ENCODE measurements at regions not wholly inside any gene's neighbourhood (a gene's known extent, or its start where the extent isn't known, plus 50 kb on each side); places are given as distances from the start of the nearest gene placed in this dataset.

- ATAC-seq (no peak), DNase-seq (no peak)
- Histone ChIP-seq H3K27me3 (no peaks in the 10 kb centered on the region), H3K36me3 (replicated peaks in 1 of 2; ENCODE audit: insufficient read depth in 1 of 2, low read depth in 2 of 2) (no peaks in the 10 kb centered on the region), H3K4me3 (no peak overlapping the region), H3K27ac (no peak overlapping the region), H3K4me1 (no peaks in the 10 kb centered on the region), H3K9me3 (no peaks in the 10 kb centered on the region)
- 71 to 72% methylated on average over 1 of the region's 1 CpG for WGBS, 2 donors
- intact Hi-C loops (cut with DNase I), result loop anchor here (10.0 kb wide), 1 partner anchor 300 kb away; no protein-coding TSS in a partner anchor
- TF ChIP-seq CTCF (IDR thresholded peaks at IDR 0.05), result no peak
- TF ChIP-seq POLR2A (IDR thresholded peaks at IDR 0.05), result no peak
Observed at GRCh38 chr2:115904516-115904915, 1462.1 kb downstream of the DPP10 start.

GRCh38 chr2:115908731-115909130 is 1466.3 kb downstream of the DPP10 start:
- no peaks in the 10 kb centered on the region for H3K36me3 ChIP-seq (replicated peaks in 1 of 2; ENCODE audit: insufficient read depth in 1 of 2, low read depth in 2 of 2)
- DNase-seq (no peak), ATAC-seq (no peak)
- H3K4me1 ChIP-seq, result no peaks in the 10 kb centered on the region
- H3K27ac ChIP-seq, result no peak overlapping the region
- H3K27me3 ChIP-seq, result no peaks in the 10 kb centered on the region
- intact Hi-C loops (cut with DNase I), result loop anchor here (10.0 kb wide), 1 partner anchor 296 kb away; no protein-coding TSS in a partner anchor
- no peak for TF ChIP-seq CTCF (IDR thresholded peaks at IDR 0.05)
- TF ChIP-seq POLR2A (IDR thresholded peaks at IDR 0.05), result no peak
- no peak overlapping the region for H3K4me3 ChIP-seq
- 49 to 50% methylated on average over 2 of the region's 2 CpGs for WGBS, 2 donors
- H3K9me3 ChIP-seq, result no peaks in the 10 kb centered on the region

GRCh38 chr2:115910270-115910669 is 1467.8 kb downstream of the DPP10 start:
- intact Hi-C loops (cut with DNase I), result no loop called here
- Histone ChIP-seq H3K27ac (no peak overlapping the region), H3K36me3 (replicated peaks in 1 of 2; ENCODE audit: insufficient read depth in 1 of 2, low read depth in 2 of 2) (no peaks in the 10 kb centered on the region), H3K27me3 (no peaks in the 10 kb centered on the region), H3K9me3 (no peaks in the 10 kb centered on the region), H3K4me3 (no peak overlapping the region), H3K4me1 (no peaks in the 10 kb centered on the region)
- ATAC-seq, result no peak
- DNase-seq, result no peak
- TF ChIP-seq CTCF (IDR thresholded peaks at IDR 0.05) (peak in 2 of 7 experiments; percentile 17 to 28), POLR2A (IDR thresholded peaks at IDR 0.05) (no peak)
- 28 to 40% methylated on average over 6 of the region's 6 CpGs for WGBS, 2 donors

- H3K27ac ChIP-seq, result no peak overlapping the region
- H3K9me3 ChIP-seq, result no peaks in the 10 kb centered on the region
- H3K27me3 ChIP-seq, result no peaks in the 10 kb centered on the region
- no peaks in the 10 kb centered on the region for H3K36me3 ChIP-seq (replicated peaks in 1 of 2; ENCODE audit: insufficient read depth in 1 of 2, low read depth in 2 of 2)
- DNase-seq, result no peak
- TF ChIP-seq CTCF (IDR thresholded peaks at IDR 0.05) (no peak), POLR2A (IDR thresholded peaks at IDR 0.05) (no peak)
- WGBS, 2 donors, result 70 to 73% methylated on average over 5 of the region's 5 CpGs
- H3K4me1 ChIP-seq, result no peaks in the 10 kb centered on the region
- H3K4me3 ChIP-seq, result no peak overlapping the region
- no peak for ATAC-seq
- intact Hi-C loops (cut with DNase I), result no loop called here
Observed at GRCh38 chr2:115913921-115914320, 1471.5 kb downstream of the DPP10 start.

GRCh38 chr2:115921541-115921940 is 1479.1 kb downstream of the DPP10 start:
- intact Hi-C loops (cut with DNase I), result no loop called here
- H3K36me3 ChIP-seq (replicated peaks in 1 of 2; ENCODE audit: insufficient read depth in 1 of 2, low read depth in 2 of 2), result no peaks in the 10 kb centered on the region

More at GRCh38 chr2:115921541-115921940, 1479.1 kb downstream of the DPP10 start:
- 38 to 45% methylated on average over 2 of the region's 2 CpGs for WGBS, 2 donors
- Histone ChIP-seq H3K4me3 (no peak overlapping the region), H3K27me3 (no peaks in the 10 kb centered on the region), H3K27ac (no peak overlapping the region), H3K4me1 (no peaks in the 10 kb centered on the region), H3K9me3 (no peaks in the 10 kb centered on the region)
- TF ChIP-seq CTCF (IDR thresholded peaks at IDR 0.05), result no peak
- TF ChIP-seq POLR2A (IDR thresholded peaks at IDR 0.05), result no peak
- DNase-seq (no peak), ATAC-seq (no peak)

Data from body of pancreas (tissue), 4 donors.